Central memory CD8-positive, alpha-beta T cell (primary cell): ENCODE measurements at regions not wholly inside any gene's neighbourhood (a gene's known extent, or its start where the extent isn't known, plus 50 kb on each side); places are given as distances from the start of the nearest gene placed in this dataset.
"Not testable (repeated sequence)": the region's sequence is repeated elsewhere in the genome, so short reads cannot be mapped to it uniquely, and the experiment has no call there.

ENCODE experiments used
- ATAC-seq: fragments of 150-1000 bp; cut with Tn5 transposase; replicated peaks from 2 replicates; pipeline ENCODE4 v1.10.0; 2022; ENCODE audit warnings: mild to moderate bottlenecking, moderate FRiP score, moderate number of reproducible peaks; ENCODE audit not compliant: poor library complexity, severe bottlenecking; ENCODE audit errors: extremely low read depth
- DNase-seq, 2 donors: peaks; one replicate each; pipeline ENCODE4 v3.0.0; 2021; ENCODE audit warnings: low spot score in 2 of 2
- H3K27ac Mint-ChIP-seq: one replicate; pipeline ENCODE4 v1.8.0; 2022; ENCODE audit warnings: low read depth, mild to moderate bottlenecking, moderate library complexity, mixed read lengths
- H3K27me3 Mint-ChIP-seq: one replicate; pipeline ENCODE4 v1.8.0; 2022; ENCODE audit warnings: mixed read lengths
- H3K36me3 Mint-ChIP-seq: one replicate; pipeline ENCODE4 v1.8.0; 2022; ENCODE audit warnings: mild to moderate bottlenecking, moderate library complexity, mixed read lengths; ENCODE audit not compliant: insufficient read depth
- H3K4me1 Mint-ChIP-seq: one replicate; pipeline ENCODE4 v1.8.0; 2022; ENCODE audit warnings: mixed read lengths
- H3K4me3 Mint-ChIP-seq: one replicate; pipeline ENCODE4 v1.8.0; 2022; ENCODE audit warnings: mild to moderate bottlenecking, moderate library complexity, mixed read lengths
- H3K9me3 Mint-ChIP-seq: one replicate; pipeline ENCODE4 v1.8.0; 2022; ENCODE audit warnings: mixed read lengths

DNA sequence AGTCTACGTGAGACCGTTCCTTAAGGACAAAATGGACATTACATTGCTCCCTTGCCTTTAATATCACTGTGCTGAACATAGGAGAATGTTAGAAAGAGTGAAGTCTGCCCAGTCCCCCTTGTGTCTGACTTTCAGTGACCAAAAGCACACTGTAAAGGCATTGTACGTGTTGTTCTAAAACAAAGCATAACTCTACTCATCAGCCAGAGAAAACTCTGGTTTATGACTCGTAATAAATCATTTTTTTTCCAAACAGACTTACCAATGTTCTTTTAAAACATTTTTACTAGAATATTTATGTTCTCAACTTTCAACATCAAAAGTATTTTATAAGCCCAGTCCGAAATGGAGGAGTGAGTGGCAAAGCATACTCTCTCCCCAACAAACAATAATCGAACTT is 262.5 kb downstream of the GJA1 start:
- Mint-ChIP-seq H3K27me3 (no peaks in the 10 kb centered on the region), H3K4me1 (no peaks in the 10 kb centered on the region), H3K4me3 (no peak overlapping the region), H3K9me3 (no peaks in the 10 kb centered on the region), H3K36me3 (no peaks in the 10 kb centered on the region), H3K27ac (no peak overlapping the region)
- DNase-seq (no peak), ATAC-seq (no peak)

DNA sequence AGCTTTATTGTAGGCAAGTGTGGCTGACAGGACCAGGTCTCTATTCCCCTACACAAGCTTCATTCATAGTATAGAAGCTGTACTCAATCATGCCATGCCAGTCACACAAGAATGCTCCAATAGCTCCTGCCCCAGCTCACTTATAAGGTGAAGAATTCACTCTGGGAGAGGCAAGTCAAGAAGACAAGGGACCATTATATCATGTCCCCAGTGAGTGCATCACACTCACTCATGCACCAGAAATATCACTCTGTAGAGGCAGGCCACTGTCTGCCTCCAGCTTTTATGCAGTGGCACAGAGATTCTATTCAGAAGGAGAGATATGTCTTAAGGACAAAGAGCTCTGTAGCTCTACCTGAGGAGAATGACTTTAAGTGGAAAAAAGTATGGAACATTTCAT is 263.2 kb downstream of the GJA1 start:
- Mint-ChIP-seq H3K27me3 (no peaks in the 10 kb centered on the region), H3K4me1 (no peaks in the 10 kb centered on the region), H3K4me3 (no peak overlapping the region), H3K9me3 (no peaks in the 10 kb centered on the region), H3K36me3 (no peaks in the 10 kb centered on the region), H3K27ac (no peak overlapping the region)
- ATAC-seq = no peak
- no peak for DNase-seq

DNA sequence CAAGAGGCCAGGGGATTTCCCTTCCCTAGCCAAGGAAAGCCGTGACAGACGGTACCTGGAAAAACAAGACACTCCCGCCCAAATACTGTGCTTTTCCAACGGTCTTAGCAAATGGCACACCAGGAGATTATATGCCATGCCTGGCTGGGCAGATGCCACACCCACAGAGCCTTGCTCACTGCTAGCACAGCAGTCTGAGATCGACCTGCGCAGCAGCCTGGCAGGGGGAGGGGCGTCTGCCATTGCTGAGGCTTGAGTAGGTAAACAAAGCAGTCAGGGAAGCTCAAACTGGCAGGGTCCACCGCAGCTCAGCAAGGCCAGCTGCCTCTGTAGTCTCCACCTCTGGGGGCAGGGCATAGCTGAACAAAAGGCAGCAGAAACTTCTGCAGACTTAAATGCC is 267.7 kb downstream of the GJA1 start:
- H3K36me3 Mint-ChIP-seq, H3K4me3 Mint-ChIP-seq, ATAC-seq, H3K27me3 Mint-ChIP-seq, H3K4me1 Mint-ChIP-seq, H3K27ac Mint-ChIP-seq, DNase-seq: not testable (repeated sequence)
- peaks cover 21% of the 10 kb centered on the region for H3K9me3 Mint-ChIP-seq

DNA sequence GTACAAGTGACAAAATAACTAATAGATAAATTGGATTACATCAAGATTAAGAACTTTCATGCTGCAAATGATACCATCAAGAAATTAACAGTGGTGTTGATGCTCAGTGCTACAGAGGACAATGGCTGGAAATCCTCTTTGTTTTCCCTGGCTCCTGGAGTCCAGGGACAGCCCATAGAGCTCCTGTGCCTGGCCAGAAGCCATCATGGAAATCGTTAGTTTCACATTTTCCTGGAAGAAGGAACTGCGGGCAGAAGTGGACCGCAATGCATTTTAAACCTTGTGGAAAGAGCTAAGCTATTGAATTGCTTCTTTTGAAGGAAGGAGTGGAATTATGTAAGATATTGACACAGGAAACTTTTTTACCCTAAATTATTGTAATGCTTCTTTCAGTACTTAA is 276.0 kb downstream of the GJA1 start:
- ATAC-seq = no peak
- no peak overlapping the region for H3K4me3 Mint-ChIP-seq

DNA sequence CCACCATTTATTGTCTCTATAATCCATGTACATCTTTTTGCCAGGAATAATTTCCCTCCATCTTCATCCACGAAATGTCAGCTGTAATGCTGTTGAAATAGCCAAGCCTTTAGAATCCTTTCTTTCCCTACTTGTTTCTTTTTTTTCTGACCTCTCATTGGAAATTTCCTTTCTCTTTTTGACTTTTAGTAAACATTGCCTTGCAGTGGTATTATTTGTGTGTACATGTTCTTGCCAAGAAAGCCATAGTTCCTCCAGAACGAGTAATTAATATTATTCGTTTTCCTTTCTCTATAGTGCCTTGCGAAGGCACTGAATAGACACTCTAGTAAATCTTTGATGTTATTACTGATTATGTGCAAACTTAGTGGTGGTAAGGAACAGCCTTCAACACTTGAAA is 282.2 kb downstream of the GJA1 start:
- Mint-ChIP-seq H3K9me3 (peaks cover 19% of the 10 kb centered on the region), H3K36me3 (no peaks in the 10 kb centered on the region), H3K27ac (no peak overlapping the region), H3K4me1 (no peaks in the 10 kb centered on the region), H3K4me3 (no peak overlapping the region), H3K27me3 (no peaks in the 10 kb centered on the region)
- no peak for ATAC-seq
- no peak for DNase-seq

More for the DNA sequence above, 276.0 kb downstream of the GJA1 start:
- Mint-ChIP-seq H3K27ac (no peak overlapping the region), H3K27me3 (no peaks in the 10 kb centered on the region), H3K36me3 (no peaks in the 10 kb centered on the region), H3K4me1 (no peaks in the 10 kb centered on the region), H3K9me3 (peaks cover 9% of the 10 kb centered on the region)
- no peak for DNase-seq

DNA sequence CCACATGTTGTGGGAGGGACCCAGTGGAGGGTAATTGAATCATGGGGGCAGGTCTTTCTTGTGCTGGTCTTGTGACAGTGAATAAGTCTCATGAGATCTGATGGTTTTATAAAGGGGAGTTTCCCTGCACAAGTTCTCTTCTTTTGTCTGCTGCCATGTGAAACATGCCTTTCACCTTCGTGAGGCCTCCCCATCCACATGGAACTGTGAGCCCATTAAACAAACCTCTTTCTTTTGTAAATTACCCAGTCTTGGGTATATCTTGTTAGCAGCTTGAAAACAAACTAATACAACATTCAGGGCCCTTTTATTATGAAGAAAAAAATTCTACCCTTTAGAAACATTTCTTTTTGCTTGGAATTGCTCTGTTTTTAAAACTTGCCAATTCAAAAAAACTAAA is 285.4 kb downstream of the GJA1 start:
- not testable (repeated sequence) for H3K4me1 Mint-ChIP-seq, H3K27me3 Mint-ChIP-seq, H3K27ac Mint-ChIP-seq, DNase-seq, ATAC-seq, H3K4me3 Mint-ChIP-seq, H3K36me3 Mint-ChIP-seq
- H3K9me3 Mint-ChIP-seq = peaks cover 19% of the 10 kb centered on the region

DNA sequence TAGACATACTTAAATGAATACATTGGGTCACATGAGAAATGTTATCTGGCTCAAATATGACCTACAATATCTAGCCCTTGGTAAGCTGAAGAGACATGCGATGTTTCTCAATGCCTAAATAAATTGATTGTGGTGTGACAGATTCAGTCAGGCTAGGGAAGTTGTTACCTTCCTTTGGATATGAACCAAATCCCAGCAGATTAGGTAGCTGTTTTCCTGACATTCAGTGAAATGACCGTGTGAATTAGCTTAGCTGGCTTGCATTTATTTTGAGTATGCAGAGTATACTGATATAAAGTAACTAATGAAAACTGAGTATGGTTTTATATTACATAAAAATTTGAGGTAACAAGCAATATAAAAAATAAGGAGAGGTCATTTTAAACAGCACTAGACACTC is 288.2 kb downstream of the GJA1 start:
- Mint-ChIP-seq H3K27me3 (no peaks in the 10 kb centered on the region), H3K27ac (no peak overlapping the region), H3K4me3 (no peak overlapping the region), H3K9me3 (peaks cover 8% of the 10 kb centered on the region), H3K36me3 (no peaks in the 10 kb centered on the region), H3K4me1 (no peaks in the 10 kb centered on the region)
- ATAC-seq = no peak
- no peak for DNase-seq

DNA sequence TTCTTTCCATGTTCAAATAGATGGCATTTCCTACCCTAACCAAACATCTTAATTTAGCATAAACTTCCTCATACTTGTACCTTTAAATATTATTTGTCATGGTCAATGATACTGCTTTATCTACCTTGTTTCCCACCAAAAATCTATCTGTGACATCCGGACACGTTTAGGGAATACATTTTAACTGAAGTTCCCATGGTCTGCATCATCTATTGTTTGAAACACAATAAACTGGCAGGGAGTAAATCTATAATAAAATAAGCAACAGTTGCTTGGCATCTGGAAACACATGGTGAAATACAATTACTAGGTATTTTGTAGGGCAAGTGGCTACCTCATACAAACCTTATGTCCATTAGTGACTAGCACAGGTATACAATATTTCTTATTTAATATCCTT is 289.1 kb downstream of the GJA1 start:
- ATAC-seq = no peak
- Mint-ChIP-seq H3K27ac (no peak overlapping the region), H3K4me3 (no peak overlapping the region), H3K9me3 (peaks cover 8% of the 10 kb centered on the region), H3K36me3 (no peaks in the 10 kb centered on the region), H3K27me3 (no peaks in the 10 kb centered on the region), H3K4me1 (no peaks in the 10 kb centered on the region)
- DNase-seq = no peak

DNA sequence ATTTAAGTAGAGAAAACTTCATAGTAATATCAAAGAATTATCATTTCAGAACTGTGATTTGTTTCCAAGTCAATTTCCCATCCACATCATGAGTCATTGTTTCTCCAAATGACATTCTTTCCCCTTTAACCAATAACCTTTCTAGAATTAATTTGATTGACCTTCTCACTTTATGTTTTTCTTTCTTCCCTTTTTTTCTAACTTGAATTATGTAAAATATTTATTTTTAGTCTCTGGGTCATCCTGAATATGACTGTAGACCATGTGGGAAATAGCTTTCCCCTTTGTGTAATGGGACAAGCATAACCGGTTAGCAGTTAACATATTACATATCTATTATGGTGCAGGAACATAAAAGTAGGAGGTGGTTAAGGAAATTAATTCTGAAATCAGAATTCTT is 291.1 kb downstream of the GJA1 start:
- no peak overlapping the region for H3K27ac Mint-ChIP-seq
- DNase-seq (no peak), ATAC-seq (no peak)
- H3K9me3 Mint-ChIP-seq = peaks cover 8% of the 10 kb centered on the region
- no peaks in the 10 kb centered on the region for H3K27me3 Mint-ChIP-seq
- no peaks in the 10 kb centered on the region for H3K36me3 Mint-ChIP-seq
- H3K4me1 Mint-ChIP-seq = no peaks in the 10 kb centered on the region
- no peak overlapping the region for H3K4me3 Mint-ChIP-seq

DNA sequence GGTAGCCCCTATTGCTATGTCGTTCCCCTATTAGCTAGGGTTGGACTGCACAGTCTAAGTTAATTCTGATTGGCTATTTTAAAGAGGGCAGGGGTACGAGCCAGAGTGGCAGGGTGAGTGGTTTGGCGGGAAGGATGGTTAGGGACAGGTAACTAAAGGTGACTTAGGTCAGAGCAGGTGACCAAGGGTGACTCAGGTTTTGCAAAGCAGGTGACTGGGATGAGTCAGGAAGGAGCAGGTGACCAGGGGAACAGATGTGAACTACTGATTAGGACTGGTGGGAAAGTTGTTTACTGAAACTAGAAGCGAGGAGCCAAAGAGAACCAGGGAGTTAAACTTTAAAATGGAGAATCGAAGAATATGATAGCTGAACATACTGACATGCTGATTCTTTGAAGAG is 295.2 kb downstream of the GJA1 start:
- Mint-ChIP-seq H3K36me3 (peaks cover 2% of the 10 kb centered on the region), H3K4me3 (no peak overlapping the region), H3K9me3 (peaks cover 8% of the 10 kb centered on the region), H3K4me1 (no peaks in the 10 kb centered on the region), H3K27me3 (no peaks in the 10 kb centered on the region), H3K27ac (no peak overlapping the region)
- ATAC-seq (no peak), DNase-seq (no peak)

DNA sequence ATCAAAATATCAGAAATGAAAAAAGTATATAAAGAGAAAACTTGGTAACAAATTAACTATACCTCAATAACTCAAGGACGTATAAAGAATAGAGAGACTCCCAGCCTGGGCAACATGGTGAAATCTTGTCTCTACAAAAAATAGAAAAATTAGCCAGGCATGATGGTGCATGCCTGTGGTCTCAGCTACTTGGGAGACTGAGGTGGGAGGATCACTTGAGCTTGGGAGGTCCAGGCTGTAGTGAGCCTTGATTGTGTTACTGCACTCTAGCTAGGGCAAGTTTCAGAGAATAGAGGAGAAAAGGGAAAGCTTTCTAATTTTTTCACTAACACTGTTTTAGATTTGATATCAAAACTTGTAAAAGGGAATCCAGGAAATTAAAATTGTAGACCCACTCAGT is 295.9 kb downstream of the GJA1 start:
- H3K36me3 Mint-ChIP-seq = peaks cover 2% of the 10 kb centered on the region
- ATAC-seq (no peak), DNase-seq (no peak)
- no peaks in the 10 kb centered on the region for H3K4me1 Mint-ChIP-seq
- no peak overlapping the region for H3K4me3 Mint-ChIP-seq
- H3K27me3 Mint-ChIP-seq = no peaks in the 10 kb centered on the region
- H3K27ac Mint-ChIP-seq = no peak overlapping the region
- H3K9me3 Mint-ChIP-seq = peaks cover 8% of the 10 kb centered on the region

DNA sequence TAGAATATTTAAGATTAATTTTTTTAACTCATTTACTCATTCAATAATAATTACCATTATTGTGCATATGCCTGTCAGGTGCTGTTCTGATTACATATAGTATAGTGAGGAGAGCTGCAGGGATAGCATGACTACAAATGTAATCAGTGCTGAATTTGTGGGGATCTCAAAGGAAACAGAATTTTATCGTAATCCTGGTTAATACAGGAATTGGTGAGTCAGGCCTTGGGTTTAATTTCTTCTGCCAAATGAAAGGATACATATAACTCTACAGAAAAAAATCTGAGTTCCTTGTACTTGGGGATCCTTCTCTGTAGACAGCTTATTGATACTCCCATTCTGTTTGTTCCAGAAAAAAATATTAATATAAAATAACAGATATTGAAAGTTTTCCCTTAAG is 297.2 kb downstream of the GJA1 start:
- H3K4me3 Mint-ChIP-seq = no peak overlapping the region
- peaks cover 2% of the 10 kb centered on the region for H3K36me3 Mint-ChIP-seq
- no peak for ATAC-seq
- H3K9me3 Mint-ChIP-seq = peaks cover 17% of the 10 kb centered on the region
- no peak for DNase-seq
- no peaks in the 10 kb centered on the region for H3K27me3 Mint-ChIP-seq
- H3K27ac Mint-ChIP-seq = no peak overlapping the region
- H3K4me1 Mint-ChIP-seq = no peaks in the 10 kb centered on the region

DNA sequence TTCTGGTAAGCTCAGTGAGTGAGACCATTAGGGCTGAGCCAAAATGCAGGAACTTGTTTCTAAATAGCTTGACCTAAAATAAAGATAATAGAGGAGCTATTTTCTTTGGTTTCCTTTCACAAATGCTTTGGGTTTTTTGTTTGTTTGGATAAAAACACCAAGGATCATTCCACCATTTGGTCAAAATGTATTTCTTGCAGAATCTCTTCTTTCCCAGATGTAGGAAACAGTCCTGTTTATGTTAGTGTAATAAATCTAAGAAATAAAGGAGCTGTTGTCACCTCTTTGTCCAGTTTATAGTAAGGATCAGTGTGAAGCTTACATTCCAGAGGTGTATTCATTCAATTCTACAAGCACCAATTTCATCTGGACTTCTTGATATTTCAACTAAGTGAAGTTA is 297.8 kb downstream of the GJA1 start:
- Mint-ChIP-seq H3K27ac (no peak overlapping the region), H3K36me3 (peaks cover 2% of the 10 kb centered on the region), H3K4me3 (no peak overlapping the region), H3K27me3 (no peaks in the 10 kb centered on the region), H3K4me1 (no peaks in the 10 kb centered on the region), H3K9me3 (peaks cover 23% of the 10 kb centered on the region)
- DNase-seq (no peak), ATAC-seq (no peak)

DNA sequence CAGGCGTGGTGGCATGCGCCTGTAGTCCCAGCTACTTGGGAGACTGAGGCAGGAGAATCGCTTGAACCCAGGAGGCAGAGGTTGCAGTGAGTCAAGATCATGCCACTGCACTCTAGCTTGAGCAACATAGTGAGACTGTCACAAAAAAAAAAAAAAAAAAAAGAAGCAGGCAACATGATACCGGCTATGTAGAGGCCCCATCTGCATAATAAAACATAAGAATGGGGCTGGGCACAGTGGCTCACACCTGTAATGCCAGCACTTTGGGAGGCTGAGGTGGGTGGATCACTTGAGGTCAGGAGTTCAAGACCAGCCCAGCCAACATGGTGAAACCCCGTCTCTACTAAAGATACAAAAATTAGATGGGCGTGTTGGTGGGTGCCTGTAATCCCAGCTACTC is 304.7 kb downstream of the GJA1 start:
- H3K4me3 Mint-ChIP-seq, ATAC-seq, H3K27ac Mint-ChIP-seq, H3K27me3 Mint-ChIP-seq, DNase-seq, H3K4me1 Mint-ChIP-seq, H3K36me3 Mint-ChIP-seq: not testable (repeated sequence)
- peaks cover 31% of the 10 kb centered on the region for H3K9me3 Mint-ChIP-seq
